ENCODE measurements at regions not wholly inside any gene's neighbourhood (a gene's known extent, or its start where the extent isn't known, plus 50 kb on each side); places are given as distances from the start of the nearest gene placed in this dataset.

DNA sequence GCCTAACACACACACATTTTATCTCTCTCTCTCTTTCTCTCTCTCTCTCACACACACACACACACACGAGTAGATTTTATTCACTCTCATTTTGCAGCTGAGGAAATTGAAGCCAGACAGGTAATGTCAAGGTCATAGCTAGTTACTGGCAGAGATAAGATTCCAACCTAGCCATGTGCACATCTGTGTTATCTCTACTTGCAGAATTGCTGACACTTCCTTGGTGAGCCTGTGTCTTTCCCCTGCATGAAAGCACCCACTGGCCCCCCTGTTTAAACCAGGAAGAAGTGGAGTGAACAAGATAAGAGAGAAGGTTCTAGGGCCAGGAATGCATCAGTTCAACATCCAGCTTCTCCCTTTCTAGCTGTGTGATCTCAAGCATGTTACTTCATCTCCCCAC lies 423.7 kb downstream of the TXNL1 start:
- Histone ChIP-seq H3K36me3 (ENCODE audit: control insufficient read depth, insufficient read depth, low read length) (no peaks in the 10 kb centered on the region), H3K27me3 (replicated peaks; ENCODE audit: control insufficient read depth, insufficient read depth, low read length) (no peaks in the 10 kb centered on the region), H3K9me3 (no peaks in the 10 kb centered on the region), H3K4me1 (no peaks in the 10 kb centered on the region), H3K4me3 (ENCODE audit: low read depth, low read length) (no peak overlapping the region)
- TF ChIP-seq, protein P1, sequence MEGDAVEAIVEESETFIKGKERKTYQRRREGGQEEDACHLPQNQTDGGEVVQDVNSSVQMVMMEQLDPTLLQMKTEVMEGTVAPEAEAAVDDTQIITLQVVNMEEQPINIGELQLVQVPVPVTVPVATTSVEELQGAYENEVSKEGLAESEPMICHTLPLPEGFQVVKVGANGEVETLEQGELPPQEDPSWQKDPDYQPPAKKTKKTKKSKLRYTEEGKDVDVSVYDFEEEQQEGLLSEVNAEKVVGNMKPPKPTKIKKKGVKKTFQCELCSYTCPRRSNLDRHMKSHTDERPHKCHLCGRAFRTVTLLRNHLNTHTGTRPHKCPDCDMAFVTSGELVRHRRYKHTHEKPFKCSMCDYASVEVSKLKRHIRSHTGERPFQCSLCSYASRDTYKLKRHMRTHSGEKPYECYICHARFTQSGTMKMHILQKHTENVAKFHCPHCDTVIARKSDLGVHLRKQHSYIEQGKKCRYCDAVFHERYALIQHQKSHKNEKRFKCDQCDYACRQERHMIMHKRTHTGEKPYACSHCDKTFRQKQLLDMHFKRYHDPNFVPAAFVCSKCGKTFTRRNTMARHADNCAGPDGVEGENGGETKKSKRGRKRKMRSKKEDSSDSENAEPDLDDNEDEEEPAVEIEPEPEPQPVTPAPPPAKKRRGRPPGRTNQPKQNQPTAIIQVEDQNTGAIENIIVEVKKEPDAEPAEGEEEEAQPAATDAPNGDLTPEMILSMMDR (IDR thresholded peaks at IDR 0.05; ENCODE audit: insufficient read depth in 1 of 2, low read depth in 1 of 2, low read length in 1 of 2, severe bottlenecking in 1 of 2, unreplicated experiment in 1 of 2): no peak
- BruUV-seq (replicated peaks): no TSS peak
- DNase-seq: no peak
- CTCF ChIA-PET: no interaction called here
- intact Hi-C loops (cut with micrococcal nuclease; ENCODE audit: unreplicated experiment): no loop called here
- Mint-ChIP-seq H3K4me1 (ENCODE audit: low read depth, unreplicated experiment) (no peaks in the 10 kb centered on the region), H3K27ac (ENCODE audit: unreplicated experiment) (no peak overlapping the region), H3K9me3 (ENCODE audit: unreplicated experiment) (no peaks in the 10 kb centered on the region), H3K36me3 (ENCODE audit: insufficient read depth, unreplicated experiment) (peaks cover 4% of the 10 kb centered on the region), H3K27me3 (ENCODE audit: insufficient read depth, unreplicated experiment) (peaks cover 5% of the 10 kb centered on the region), H3K4me3 (ENCODE audit: unreplicated experiment) (no peak overlapping the region)
- POLR2A ChIA-PET: no interaction called here

DNA sequence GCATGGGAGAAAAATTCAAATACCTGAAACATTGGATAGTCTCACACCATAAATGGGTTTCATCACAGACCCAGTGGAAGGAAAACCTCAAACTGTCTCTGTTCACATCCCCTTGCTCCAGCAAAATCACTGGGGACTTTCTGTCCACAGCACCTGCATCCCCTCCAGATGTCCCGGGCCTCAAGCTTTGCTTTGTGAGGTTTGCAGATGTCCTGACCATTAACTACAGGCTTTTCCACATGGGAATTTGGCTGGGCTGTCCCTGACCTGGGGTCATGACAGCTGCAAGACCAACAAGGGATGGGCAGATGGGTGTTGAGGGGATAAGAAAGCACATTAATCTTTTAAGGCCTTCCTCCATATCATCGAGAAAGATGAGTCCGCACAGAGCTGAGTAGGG lies 427.9 kb downstream of the TXNL1 start:
- H3K4me1 Mint-ChIP-seq (ENCODE audit: low read depth, unreplicated experiment): no peaks in the 10 kb centered on the region
- H3K4me1 ChIP-seq: no peaks in the 10 kb centered on the region
- peaks cover 4% of the 10 kb centered on the region for H3K36me3 Mint-ChIP-seq (ENCODE audit: insufficient read depth, unreplicated experiment)
- no peaks in the 10 kb centered on the region for H3K36me3 ChIP-seq (ENCODE audit: control insufficient read depth, insufficient read depth, low read length)
- DNase-seq: no peak
- no peaks in the 10 kb centered on the region for H3K27me3 ChIP-seq (replicated peaks; ENCODE audit: control insufficient read depth, insufficient read depth, low read length)
- ChIA-PET POLR2A (no interaction called here), CTCF (no interaction called here)
- H3K4me3 Mint-ChIP-seq (ENCODE audit: unreplicated experiment): no peak overlapping the region
- BruUV-seq (replicated peaks): no TSS peak
- H3K4me3 ChIP-seq (ENCODE audit: low read depth, low read length): no peak overlapping the region
- H3K9me3 ChIP-seq: no peaks in the 10 kb centered on the region
- H3K27ac Mint-ChIP-seq (ENCODE audit: unreplicated experiment): no peak overlapping the region
- H3K27me3 Mint-ChIP-seq (ENCODE audit: insufficient read depth, unreplicated experiment): peaks cover 3% of the 10 kb centered on the region
- H3K9me3 Mint-ChIP-seq (ENCODE audit: unreplicated experiment): no peaks in the 10 kb centered on the region
- intact Hi-C loops (cut with micrococcal nuclease; ENCODE audit: unreplicated experiment): no loop called here
- TF ChIP-seq, protein P1 (IDR thresholded peaks at IDR 0.05; ENCODE audit: insufficient read depth in 1 of 2, low read depth in 1 of 2, low read length in 1 of 2, severe bottlenecking in 1 of 2, unreplicated experiment in 1 of 2): no peak

DNA sequence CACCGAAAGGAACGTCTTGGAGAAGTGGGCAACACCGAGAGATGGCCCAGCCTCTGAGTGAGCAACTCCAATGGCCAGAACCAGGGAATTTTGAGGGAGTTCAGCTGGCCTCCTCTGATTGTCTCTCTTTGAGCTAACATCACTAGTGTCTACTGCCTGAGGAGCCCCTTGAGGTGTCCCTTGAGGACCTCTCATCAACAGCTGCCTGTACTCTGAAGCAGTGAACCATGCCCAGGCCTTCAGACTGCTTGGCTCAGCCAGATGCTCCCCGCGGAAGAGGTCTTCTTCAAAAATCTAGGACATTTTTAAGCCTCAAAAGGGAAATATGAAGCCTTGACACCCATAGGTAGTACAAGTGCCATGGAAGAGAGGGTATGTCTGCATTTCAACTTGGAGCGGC lies 430.4 kb downstream of the TXNL1 start:
- no peak for DNase-seq
- Histone ChIP-seq H3K4me1 (no peaks in the 10 kb centered on the region), H3K36me3 (ENCODE audit: control insufficient read depth, insufficient read depth, low read length) (no peaks in the 10 kb centered on the region), H3K4me3 (ENCODE audit: low read depth, low read length) (no peak overlapping the region), H3K27me3 (replicated peaks; ENCODE audit: control insufficient read depth, insufficient read depth, low read length) (no peaks in the 10 kb centered on the region), H3K9me3 (no peaks in the 10 kb centered on the region)
- POLR2A ChIA-PET: no interaction called here
- TF ChIP-seq, protein P1 (IDR thresholded peaks at IDR 0.05; ENCODE audit: insufficient read depth in 1 of 2, low read depth in 1 of 2, low read length in 1 of 2, severe bottlenecking in 1 of 2, unreplicated experiment in 1 of 2): no peak
- Mint-ChIP-seq H3K4me1 (ENCODE audit: low read depth, unreplicated experiment) (no peaks in the 10 kb centered on the region), H3K27me3 (ENCODE audit: insufficient read depth, unreplicated experiment) (peaks cover 3% of the 10 kb centered on the region), H3K4me3 (ENCODE audit: unreplicated experiment) (no peak overlapping the region), H3K27ac (ENCODE audit: unreplicated experiment) (no peak overlapping the region), H3K36me3 (ENCODE audit: insufficient read depth, unreplicated experiment) (no peaks in the 10 kb centered on the region), H3K9me3 (ENCODE audit: unreplicated experiment) (no peaks in the 10 kb centered on the region)
- CTCF ChIA-PET: no interaction called here
- intact Hi-C loops (cut with micrococcal nuclease; ENCODE audit: unreplicated experiment): no loop called here
- BruUV-seq (replicated peaks): no TSS peak

Measured in Caco-2 (cell line).